Loucy (cell line): ENCODE measurements at regions not wholly inside any gene's neighbourhood (a gene's known extent, or its start where the extent isn't known, plus 50 kb on each side); places are given as distances from the start of the nearest gene placed in this dataset.

Experiments
- H2AFZ ChIP-seq: fragments of 200-600 bp; sonication (generic); 2 replicates; pipeline ENCODE4 v1.6.0; 2016; ENCODE audit warnings: antibody characterized with exemption, mild to moderate bottlenecking, low read length, moderate library complexity
- H3F3A ChIP-seq: fragments of 200-600 bp; 2 replicates; pipeline ENCODE4 v1.6.0; 2016; ENCODE audit warnings: antibody characterized with exemption, low read depth, mild to moderate bottlenecking
- H3K27me3 ChIP-seq: fragments of 200-600 bp; sonication (generic); 2 replicates; pipeline ENCODE4 v1.6.1; 2014; ENCODE audit warnings: low read length, mild to moderate bottlenecking; ENCODE audit not compliant: insufficient read depth, poor library complexity, severe bottlenecking
- H3K36me3 ChIP-seq: fragments of 200-600 bp; sonication (generic); 2 replicates; pipeline ENCODE4 v1.6.1; 2016; ENCODE audit warnings: low read length; ENCODE audit not compliant: insufficient read depth
- H3K4me1 ChIP-seq: fragments of 200-600 bp; sonication (generic); 2 replicates; pipeline ENCODE4 v1.5.1; 2014; ENCODE audit warnings: low read length, mild to moderate bottlenecking; ENCODE audit not compliant: insufficient read depth, poor library complexity, severe bottlenecking
- H3K4me2 ChIP-seq: fragments of 200-600 bp; sonication (generic); 2 replicates; pipeline ENCODE4 v1.6.0; 2014; ENCODE audit warnings: antibody characterized with exemption, low read length, low read depth, mild to moderate bottlenecking; ENCODE audit not compliant: poor library complexity, severe bottlenecking
- H3K4me3 ChIP-seq: fragments of 200-600 bp; sonication (generic); 2 replicates; pipeline ENCODE4 v1.5.1; 2014; ENCODE audit warnings: low read length, mild to moderate bottlenecking, mixed read lengths; ENCODE audit not compliant: poor library complexity, severe bottlenecking
- H3K79me2 ChIP-seq: fragments of 200-600 bp; sonication (generic); 2 replicates; pipeline ENCODE4 v1.6.1; 2014; ENCODE audit warnings: low read length; ENCODE audit not compliant: insufficient read depth
- H3K9ac ChIP-seq: fragments of 200-600 bp; sonication (generic); 2 replicates; pipeline ENCODE4 v1.6.0; 2014; ENCODE audit warnings: mild to moderate bottlenecking, low read depth, low read length, moderate library complexity; ENCODE audit not compliant: poor library complexity, severe bottlenecking
- H3K9me2 ChIP-seq: fragments of 200-600 bp; sonication (generic); replicated peaks from 2 replicates; pipeline ENCODE4 v1.6.1; 2016; ENCODE audit warnings: low read depth, low read length, mixed read lengths
- H3K9me3 ChIP-seq: fragments of 200-600 bp; sonication (generic); 2 replicates; pipeline ENCODE4 v1.6.1; 2014; ENCODE audit warnings: mild to moderate bottlenecking, antibody characterized with exemption, low read length, low read depth; ENCODE audit not compliant: insufficient read depth
- H4K20me1 ChIP-seq: fragments of 200-600 bp; sonication (generic); 2 replicates; pipeline ENCODE4 v1.6.0; 2014; ENCODE audit warnings: antibody characterized with exemption, low read length, mild to moderate bottlenecking; ENCODE audit not compliant: insufficient read depth, poor library complexity, severe bottlenecking
- CTCF ChIP-seq: fragments of 200-600 bp; sonication (generic); conservative IDR thresholded peaks from 2 replicates; pipeline ENCODE4 v1.5.1; 2014; ENCODE audit warnings: mild to moderate bottlenecking, antibody characterized with exemption, low read length
- EZH2phosphoT487 ChIP-seq: fragments of 200-600 bp; IDR thresholded peaks from 2 replicates; pipeline ENCODE4 v1.6.1; 2018; ENCODE audit warnings: antibody characterized with exemption, mild to moderate bottlenecking, moderate library complexity, borderline replicate concordance

GRCh38 chr16:26198221-26198620, 506.5 kb downstream of the HS3ST4 start:
- Histone ChIP-seq H3K27me3 (no peaks in the 10 kb centered on the region), H3K4me2 (no peak overlapping the region), H3K79me2 (no peaks in the 10 kb centered on the region), H3K9me2 (no peaks in the 10 kb centered on the region), H3K9me3 (no peaks in the 10 kb centered on the region; the same call in 1 of the 2 replicates), H3K4me3 (no peak overlapping the region), H2AFZ (no peak overlapping the region), H3K36me3 (no peaks in the 10 kb centered on the region), H3K4me1 (no peaks in the 10 kb centered on the region), H3K9ac (no peak overlapping the region), H3F3A (no peaks in the 10 kb centered on the region), H4K20me1 (no peaks in the 10 kb centered on the region)
- no peak for TF ChIP-seq CTCF
- TF ChIP-seq EZH2phosphoT487 = no peak

- H4K20me1 ChIP-seq = no peaks in the 10 kb centered on the region
- TF ChIP-seq EZH2phosphoT487 (no peak), CTCF (no peak)
Measured at GRCh38 chr16:26204138-26204537, 512.4 kb downstream of the HS3ST4 start.

GRCh38 chr16:26211542-26211941, 519.8 kb downstream of the HS3ST4 start:
- H4K20me1 ChIP-seq = no peaks in the 10 kb centered on the region
- H3K4me1 ChIP-seq = no peaks in the 10 kb centered on the region
- H3K9me2 ChIP-seq = no peaks in the 10 kb centered on the region
- H3K36me3 ChIP-seq = no peaks in the 10 kb centered on the region
- no peak overlapping the region for H3K4me3 ChIP-seq
- TF ChIP-seq CTCF (no peak), EZH2phosphoT487 (no peak)
- H3K9me3 ChIP-seq = no peaks in the 10 kb centered on the region
- no peaks in the 10 kb centered on the region for H3K27me3 ChIP-seq
- H3K9ac ChIP-seq = no peak overlapping the region
- no peak overlapping the region for H3K4me2 ChIP-seq
- H3K79me2 ChIP-seq = no peaks in the 10 kb centered on the region
- H3F3A ChIP-seq = no peaks in the 10 kb centered on the region
- H2AFZ ChIP-seq = no peak overlapping the region

More at GRCh38 chr16:26204138-26204537, 512.4 kb downstream of the HS3ST4 start:
- Histone ChIP-seq H2AFZ (no peak overlapping the region), H3K4me2 (no peak overlapping the region), H3K4me3 (no peak overlapping the region), H3K9ac (no peak overlapping the region), H3K79me2 (no peaks in the 10 kb centered on the region), H3K27me3 (no peaks in the 10 kb centered on the region), H3K9me2 (no peaks in the 10 kb centered on the region), H3K9me3 (no peaks in the 10 kb centered on the region), H3F3A (no peaks in the 10 kb centered on the region), H3K36me3 (no peaks in the 10 kb centered on the region), H3K4me1 (no peaks in the 10 kb centered on the region)
